Suprapubic skin (tissue), 3 donors: ENCODE measurements at regions not wholly inside any gene's neighbourhood (a gene's known extent, or its start where the extent isn't known, plus 50 kb on each side); places are given as distances from the start of the nearest gene placed in this dataset.

Experiments used
- POLR2A ChIP-seq, 2 donors: fragments of 450-650 bp; IDR thresholded peaks; one replicate each; pipeline ENCODE4 v1.6.1; 2017; ENCODE audit warnings: antibody characterized with exemption in 2 of 2, mild to moderate bottlenecking in 2 of 2, moderate library complexity in 2 of 2
- TF ChIP-seq, protein P1 (sequence below), 2 donors: fragments of 200-600 bp in 1 of 2; fragments of 450-650 bp in 1 of 2; sonication (generic) in 1 of 2; IDR thresholded peaks; one replicate each; pipeline ENCODE4 v1.5.1; 2016 to 2019; ENCODE audit warnings: antibody characterized with exemption in 2 of 2, mild to moderate bottlenecking in 1 of 2, moderate library complexity in 1 of 2

GRCh38 chr5:91983869-91984268, 600.8 kb upstream of the ARRDC3 start:
- no peak for TF ChIP-seq POLR2A (IDR thresholded peaks at IDR 0.05)
- TF ChIP-seq, protein P1, sequence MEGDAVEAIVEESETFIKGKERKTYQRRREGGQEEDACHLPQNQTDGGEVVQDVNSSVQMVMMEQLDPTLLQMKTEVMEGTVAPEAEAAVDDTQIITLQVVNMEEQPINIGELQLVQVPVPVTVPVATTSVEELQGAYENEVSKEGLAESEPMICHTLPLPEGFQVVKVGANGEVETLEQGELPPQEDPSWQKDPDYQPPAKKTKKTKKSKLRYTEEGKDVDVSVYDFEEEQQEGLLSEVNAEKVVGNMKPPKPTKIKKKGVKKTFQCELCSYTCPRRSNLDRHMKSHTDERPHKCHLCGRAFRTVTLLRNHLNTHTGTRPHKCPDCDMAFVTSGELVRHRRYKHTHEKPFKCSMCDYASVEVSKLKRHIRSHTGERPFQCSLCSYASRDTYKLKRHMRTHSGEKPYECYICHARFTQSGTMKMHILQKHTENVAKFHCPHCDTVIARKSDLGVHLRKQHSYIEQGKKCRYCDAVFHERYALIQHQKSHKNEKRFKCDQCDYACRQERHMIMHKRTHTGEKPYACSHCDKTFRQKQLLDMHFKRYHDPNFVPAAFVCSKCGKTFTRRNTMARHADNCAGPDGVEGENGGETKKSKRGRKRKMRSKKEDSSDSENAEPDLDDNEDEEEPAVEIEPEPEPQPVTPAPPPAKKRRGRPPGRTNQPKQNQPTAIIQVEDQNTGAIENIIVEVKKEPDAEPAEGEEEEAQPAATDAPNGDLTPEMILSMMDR (IDR thresholded peaks at IDR 0.05): no peak
